D721Med (cell line): ENCODE measurements at regions not wholly inside any gene's neighbourhood (a gene's known extent, or its start where the extent isn't known, plus 50 kb on each side); places are given as distances from the start of the nearest gene placed in this dataset.
"Not testable (repeated sequence)": the region's sequence is repeated elsewhere in the genome, so short reads cannot be mapped to it uniquely, and the experiment has no call there.

Source experiments
- DNase-seq: peaks from one replicate; pipeline ENCODE4 v3.0.0; 2011; ENCODE audit warnings: low spot score; ENCODE audit not compliant: insufficient read length
- FAIRE-seq: peaks from 2 replicates; lab custom pipeline; 2011; peaks lifted over from hg19 to GRCh38; lab: Jason Lieb, UNC
- TF ChIP-seq, protein P1 (sequence below): IDR thresholded peaks from 2 replicates; pipeline ENCODE4 v1.5.1; 2012; ENCODE audit warnings: mild to moderate bottlenecking, control low read depth; ENCODE audit not compliant: insufficient read depth; ENCODE audit errors: missing control alignments

DNA sequence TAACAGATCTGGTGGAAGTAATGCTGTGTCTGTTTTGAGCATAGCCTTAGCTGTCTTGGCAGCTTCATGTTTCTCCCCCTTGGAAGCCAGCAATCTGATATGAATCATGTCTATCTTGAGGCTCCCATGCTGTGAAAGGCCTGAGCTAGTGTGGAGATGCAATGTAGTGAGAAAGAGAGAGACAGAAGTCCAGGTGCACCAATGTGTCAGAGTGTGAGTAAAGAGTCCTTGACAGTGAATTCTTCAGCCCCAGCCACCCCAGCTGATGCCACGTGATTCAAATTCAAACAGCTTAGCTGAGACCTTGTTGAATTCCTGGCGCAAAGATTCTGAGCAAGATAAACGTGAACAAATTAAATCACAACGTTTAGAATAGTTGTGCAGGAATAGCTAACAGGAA is 704.2 kb downstream of the EDEM1 start:
- DNase-seq (no peak), FAIRE-seq (no peak)
- TF ChIP-seq, protein P1, sequence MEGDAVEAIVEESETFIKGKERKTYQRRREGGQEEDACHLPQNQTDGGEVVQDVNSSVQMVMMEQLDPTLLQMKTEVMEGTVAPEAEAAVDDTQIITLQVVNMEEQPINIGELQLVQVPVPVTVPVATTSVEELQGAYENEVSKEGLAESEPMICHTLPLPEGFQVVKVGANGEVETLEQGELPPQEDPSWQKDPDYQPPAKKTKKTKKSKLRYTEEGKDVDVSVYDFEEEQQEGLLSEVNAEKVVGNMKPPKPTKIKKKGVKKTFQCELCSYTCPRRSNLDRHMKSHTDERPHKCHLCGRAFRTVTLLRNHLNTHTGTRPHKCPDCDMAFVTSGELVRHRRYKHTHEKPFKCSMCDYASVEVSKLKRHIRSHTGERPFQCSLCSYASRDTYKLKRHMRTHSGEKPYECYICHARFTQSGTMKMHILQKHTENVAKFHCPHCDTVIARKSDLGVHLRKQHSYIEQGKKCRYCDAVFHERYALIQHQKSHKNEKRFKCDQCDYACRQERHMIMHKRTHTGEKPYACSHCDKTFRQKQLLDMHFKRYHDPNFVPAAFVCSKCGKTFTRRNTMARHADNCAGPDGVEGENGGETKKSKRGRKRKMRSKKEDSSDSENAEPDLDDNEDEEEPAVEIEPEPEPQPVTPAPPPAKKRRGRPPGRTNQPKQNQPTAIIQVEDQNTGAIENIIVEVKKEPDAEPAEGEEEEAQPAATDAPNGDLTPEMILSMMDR: no peak

DNA sequence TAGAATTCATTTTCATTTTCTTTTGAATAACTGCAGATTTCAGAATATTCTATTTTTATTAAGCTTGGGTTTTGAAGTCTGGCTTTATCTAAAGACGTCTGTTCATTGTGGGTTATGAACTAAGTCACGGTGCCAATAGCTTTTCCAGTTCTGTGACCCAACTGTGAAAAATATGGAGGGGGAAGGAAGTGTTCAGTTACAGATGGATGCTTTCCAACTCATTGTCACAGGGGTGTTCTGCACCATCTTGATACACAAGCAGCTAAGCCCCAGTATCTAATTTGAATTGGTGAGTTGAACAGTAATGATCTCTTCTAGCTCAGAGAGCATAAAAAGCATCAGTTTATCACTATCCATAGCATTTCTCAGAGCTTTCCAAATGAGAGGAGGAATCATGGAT is 710.6 kb downstream of the EDEM1 start:
- FAIRE-seq: no peak

DNA sequence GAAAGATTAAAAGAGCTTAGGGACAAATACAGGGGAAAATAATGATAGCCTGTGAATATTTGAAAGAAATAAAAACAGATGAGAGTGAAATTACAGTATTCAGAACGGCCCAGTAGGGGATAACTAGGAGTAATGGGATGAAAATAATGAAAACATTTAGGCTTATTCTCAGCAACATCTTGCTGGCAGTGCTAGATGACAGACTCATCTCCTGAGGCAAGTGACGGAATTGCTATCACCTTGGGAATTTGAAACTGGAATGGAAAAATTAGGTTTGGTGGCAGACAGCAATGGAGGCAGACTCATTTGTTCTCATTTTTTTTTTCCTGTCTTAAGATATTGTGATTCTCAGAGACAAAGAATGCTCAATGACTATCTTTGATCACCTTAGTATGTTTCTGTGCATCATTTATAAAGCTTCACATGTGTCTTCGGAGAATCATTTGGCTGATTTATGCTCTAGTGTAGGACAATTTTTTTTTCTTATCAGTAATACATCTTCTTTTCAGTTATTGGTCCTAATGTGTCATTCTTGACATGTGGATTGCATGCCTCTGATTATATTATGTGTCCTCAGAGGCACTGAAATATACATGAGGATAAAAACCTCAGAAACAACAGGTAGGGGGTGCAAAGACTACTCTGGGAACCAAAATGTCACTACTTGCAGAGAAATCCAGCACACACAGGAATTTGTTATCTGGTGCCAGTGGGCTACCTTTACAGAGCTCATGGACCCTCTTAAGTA is 711.7 kb downstream of the EDEM1 start:
- TF ChIP-seq, protein P1: no peak
- DNase-seq: no peak

More for the DNA sequence above, 710.6 kb downstream of the EDEM1 start:
- TF ChIP-seq, protein P1: no peak
- no peak for DNase-seq

DNA sequence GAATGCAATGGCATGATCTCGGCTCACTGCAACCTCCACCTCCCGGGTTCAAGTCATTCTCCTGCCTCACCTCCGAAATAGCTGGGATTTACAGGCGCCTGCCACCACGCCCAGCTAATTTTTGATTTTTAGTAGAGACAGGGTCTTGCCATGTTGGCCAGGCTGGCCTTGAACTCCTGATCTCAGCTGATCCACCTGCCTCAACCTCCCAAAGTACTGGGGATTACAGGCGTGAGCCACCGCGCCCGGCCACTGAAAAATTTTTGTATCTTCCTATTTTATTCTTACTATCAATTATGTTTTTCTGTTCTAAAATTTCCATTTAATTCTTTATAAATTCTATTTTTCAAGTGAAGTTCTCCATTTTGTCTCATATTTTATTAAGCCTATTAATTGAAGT is 730.4 kb downstream of the EDEM1 start:
- DNase-seq (no peak), FAIRE-seq (no peak)
- TF ChIP-seq, protein P1: no peak

More for the DNA sequence above, 711.7 kb downstream of the EDEM1 start:
- FAIRE-seq: no peak

DNA sequence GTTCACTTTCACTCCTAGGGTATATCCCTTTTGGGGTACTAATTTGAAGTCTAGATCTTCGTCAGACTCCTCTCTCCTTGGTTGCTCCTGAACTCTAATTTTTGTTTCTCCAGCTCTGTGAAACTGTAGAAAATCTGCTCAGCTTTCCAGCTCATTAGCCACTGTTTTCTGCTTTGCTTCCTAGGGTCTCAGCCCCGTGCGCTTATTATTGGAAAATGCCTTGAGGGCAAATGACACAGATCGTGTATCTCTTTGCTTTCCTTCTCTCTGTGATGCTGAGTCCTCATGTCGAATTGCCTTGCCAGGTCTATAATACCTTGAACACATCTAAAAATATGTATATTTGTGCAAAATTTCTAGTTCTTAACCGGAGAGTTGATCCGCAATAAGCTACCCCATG is 731.1 kb downstream of the EDEM1 start:
- DNase-seq (no peak), FAIRE-seq (no peak)
- TF ChIP-seq, protein P1: no peak

DNA sequence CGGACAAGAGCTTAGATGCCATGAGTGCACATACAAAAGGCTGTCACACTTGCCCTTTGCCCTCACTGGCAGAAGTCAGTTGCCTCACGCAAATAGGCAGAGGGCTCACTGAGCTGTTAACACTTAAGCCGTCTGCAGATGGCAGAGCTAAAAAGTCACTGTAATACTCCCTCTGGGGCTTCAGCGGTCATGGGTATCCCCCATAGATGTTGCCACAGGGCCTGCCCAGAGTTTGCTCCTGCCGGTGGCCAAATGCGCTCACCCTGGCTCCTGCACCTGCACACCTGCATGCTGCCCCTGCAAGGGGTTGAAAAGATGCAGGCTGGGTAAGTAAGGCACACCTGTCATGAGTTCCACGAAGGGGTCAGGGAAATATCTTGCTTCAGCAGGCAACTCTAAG is 741.5 kb downstream of the EDEM1 start:
- DNase-seq: no peak
- TF ChIP-seq, protein P1: no peak

DNA sequence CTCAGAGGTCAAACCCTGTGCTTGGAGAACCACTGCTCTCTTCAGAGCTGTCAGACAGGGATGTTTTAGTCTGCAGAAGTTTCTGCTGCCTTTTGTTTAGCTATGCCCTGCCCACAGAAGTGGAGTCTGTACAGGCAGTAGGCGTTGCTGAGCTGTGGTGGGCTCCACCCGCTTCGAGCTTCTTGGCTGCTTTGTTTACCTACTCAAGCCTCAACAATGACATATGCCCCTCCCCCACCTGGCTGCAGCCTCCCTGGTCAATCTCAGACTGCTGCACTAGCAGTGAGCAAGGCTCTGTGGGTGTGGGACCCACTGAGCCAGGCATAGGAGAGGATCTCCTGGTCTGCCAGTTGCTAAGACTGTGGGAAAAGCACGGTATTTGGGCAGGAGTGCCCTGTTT is 756.6 kb downstream of the EDEM1 start:
- not testable (repeated sequence) for DNase-seq, FAIRE-seq

More for the DNA sequence above, 741.5 kb downstream of the EDEM1 start:
- no peak for FAIRE-seq

DNA sequence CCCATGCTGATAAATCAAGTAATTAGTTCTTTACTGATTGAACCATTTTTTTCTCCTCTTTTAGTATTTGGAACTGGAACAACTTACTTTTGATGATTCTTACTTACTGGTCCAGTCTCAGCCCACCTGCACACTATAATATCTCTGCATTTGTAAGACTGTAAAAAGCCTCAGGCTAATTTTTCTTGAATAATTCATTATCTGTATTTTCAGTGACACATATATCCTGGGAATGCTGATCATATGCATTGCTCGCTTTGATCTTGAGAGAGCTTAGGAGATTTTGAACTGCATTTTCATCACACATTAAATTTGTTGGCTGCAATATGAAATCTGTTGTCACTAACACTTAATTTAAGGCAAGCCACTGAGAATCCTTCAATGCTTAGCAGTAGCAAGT is 760.6 kb downstream of the EDEM1 start:
- FAIRE-seq: no peak
- no peak for DNase-seq
- TF ChIP-seq, protein P1: no peak
